ENCODE measurements at regions not wholly inside any gene's neighbourhood (a gene's known extent, or its start where the extent isn't known, plus 50 kb on each side); places are given as distances from the start of the nearest gene placed in this dataset.

GRCh38 chr1:187952446-187952845 lies 1123.7 kb downstream of the PLA2G4A start:
- H3K4me3 ChIP-seq (ENCODE audit: low read depth, poor library complexity, severe bottlenecking): no peak overlapping the region
- no peak for DNase-seq (ENCODE audit: low spot score in 2 of 2)
- WGBS, 2 donors: 90 to 92% methylated on average over 2 of the region's 2 CpGs
- intact Hi-C loops (cut with DNase I; ENCODE audit: low total_unique reads): no loop called here
- TF ChIP-seq POLR2A (IDR thresholded peaks at IDR 0.05): no peak
- TF ChIP-seq CTCF (IDR thresholded peaks at IDR 0.05): no peak

GRCh38 chr1:187956975-187957374 lies 1128.2 kb downstream of the PLA2G4A start:
- H3K4me3 ChIP-seq (ENCODE audit: low read depth, poor library complexity, severe bottlenecking): no peak overlapping the region
- intact Hi-C loops (cut with DNase I; ENCODE audit: low total_unique reads): loop anchor here (5.0 kb wide), 1 partner anchor 1235 kb away; no protein-coding TSS in a partner anchor
- WGBS, 2 donors: 39 to 54% methylated on average over 3 of the region's 3 CpGs
- DNase-seq (ENCODE audit: low spot score in 2 of 2): no peak
- TF ChIP-seq POLR2A (IDR thresholded peaks at IDR 0.05) (no peak), CTCF (IDR thresholded peaks at IDR 0.05) (no peak)

- DNase-seq (ENCODE audit: low spot score in 2 of 2): no peak
- no peak for TF ChIP-seq CTCF (IDR thresholded peaks at IDR 0.05)
- no peak for TF ChIP-seq POLR2A (IDR thresholded peaks at IDR 0.05)
- no peak overlapping the region for H3K4me3 ChIP-seq (ENCODE audit: low read depth, poor library complexity, severe bottlenecking)
- 89% methylated on average over 6 of the region's 6 CpGs for WGBS, 2 donors
- intact Hi-C loops (cut with DNase I; ENCODE audit: low total_unique reads): loop anchor here (5.0 kb wide), 1 partner anchor 1236 kb away; no protein-coding TSS in a partner anchor
These were observed 1129.5 kb downstream of the PLA2G4A start for GRCh38 chr1:187958207-187958606.

GRCh38 chr1:187959062-187959461 lies 1130.3 kb downstream of the PLA2G4A start:
- 74 to 75% methylated on average over 3 of the region's 3 CpGs for WGBS, 2 donors
- intact Hi-C loops (cut with DNase I; ENCODE audit: low total_unique reads): loop anchor here (5.0 kb wide), 1 partner anchor 1237 kb away; no protein-coding TSS in a partner anchor
- no peak for DNase-seq (ENCODE audit: low spot score in 2 of 2)
- no peak overlapping the region for H3K4me3 ChIP-seq (ENCODE audit: low read depth, poor library complexity, severe bottlenecking)
- TF ChIP-seq POLR2A (IDR thresholded peaks at IDR 0.05): no peak
- no peak for TF ChIP-seq CTCF (IDR thresholded peaks at IDR 0.05)

- H3K4me3 ChIP-seq (ENCODE audit: low read depth, poor library complexity, severe bottlenecking): no peak overlapping the region
- WGBS, 2 donors: 80 to 87% methylated on average over 3 of the region's 3 CpGs
- intact Hi-C loops (cut with DNase I; ENCODE audit: low total_unique reads): no loop called here
- no peak for DNase-seq (ENCODE audit: low spot score in 2 of 2)
- TF ChIP-seq POLR2A (IDR thresholded peaks at IDR 0.05) (no peak), CTCF (IDR thresholded peaks at IDR 0.05) (no peak)
These were observed 1131.4 kb downstream of the PLA2G4A start for GRCh38 chr1:187960125-187960638.

- no peak overlapping the region for H3K4me3 ChIP-seq (ENCODE audit: low read depth, poor library complexity, severe bottlenecking)
- no peak for DNase-seq (ENCODE audit: low spot score in 2 of 2)
- TF ChIP-seq CTCF (IDR thresholded peaks at IDR 0.05) (no peak), POLR2A (IDR thresholded peaks at IDR 0.05) (no peak)
- intact Hi-C loops (cut with DNase I; ENCODE audit: low total_unique reads): no loop called here
- 51 to 72% methylated on average over 1 of the region's 1 CpG for WGBS, 2 donors
These were observed 1133.1 kb downstream of the PLA2G4A start for GRCh38 chr1:187961895-187962294.
